Caco-2 (cell line): ENCODE measurements at regions not wholly inside any gene's neighbourhood (a gene's known extent, or its start where the extent isn't known, plus 50 kb on each side); places are given as distances from the start of the nearest gene placed in this dataset.

Source experiments
- BruUV-seq: library from RNA; stranded (reverse); fragments of 400-500 nt; replicated peaks from 2 replicates; lab custom pipeline; 2021; lab: Mats Ljungman, UMichigan
- CTCF ChIA-PET: fragments of 300-600 bp; sonication (Branson Sonifier 250); formaldehyde crosslinking; loops from one replicate; lab custom pipeline; 2022; ENCODE audit warnings: antibody characterized with exemption; lab: Charles Lee
- POLR2A ChIA-PET: fragments of 300-600 bp; sonication (Branson Sonifier 250); formaldehyde crosslinking; loops from one replicate; lab custom pipeline; 2022; ENCODE audit warnings: antibody characterized with exemption; lab: Charles Lee
- DNase-seq, 2 experiments: peaks; one replicate each; pipeline versions ENCODE4 v3.0.0 to v3.0.0-alpha.2; 2020 to 2022
- H3K27me3 ChIP-seq: replicated peaks from 2 replicates; pipeline ENCODE4 v1.6.0; 2011; ENCODE audit warnings: low read length; ENCODE audit not compliant: control insufficient read depth, insufficient read depth
- H3K36me3 ChIP-seq: 2 replicates; pipeline ENCODE4 v1.5.1; 2011; ENCODE audit warnings: low read length; ENCODE audit not compliant: control insufficient read depth, insufficient read depth
- H3K4me1 ChIP-seq: fragments of 250-450 bp; sonication (Bioruptor Pico); 2 replicates; pipeline ENCODE4 v1.5.1; 2020; ENCODE audit warnings: mild to moderate bottlenecking
- H3K4me3 ChIP-seq: 2 replicates; pipeline ENCODE4 v1.5.1; 2011; ENCODE audit warnings: low read depth, mild to moderate bottlenecking, control low read depth, low read length
- H3K9me3 ChIP-seq: fragments of 250-450 bp; sonication (Bioruptor Pico); 2 replicates; pipeline ENCODE4 v1.5.1; 2020; ENCODE audit warnings: mild to moderate bottlenecking, moderate library complexity
- H3K27ac Mint-ChIP-seq: one replicate; pipeline ENCODE4 v1.8.0; 2022; ENCODE audit warnings: mixed read lengths; ENCODE audit not compliant: unreplicated experiment
- H3K27me3 Mint-ChIP-seq: one replicate; pipeline ENCODE4 v1.8.0; 2022; ENCODE audit warnings: mixed read lengths; ENCODE audit not compliant: insufficient read depth, unreplicated experiment
- H3K36me3 Mint-ChIP-seq: one replicate; pipeline ENCODE4 v1.8.0; 2022; ENCODE audit warnings: mild to moderate bottlenecking, mixed read lengths; ENCODE audit not compliant: insufficient read depth, unreplicated experiment
- H3K4me1 Mint-ChIP-seq: one replicate; pipeline ENCODE4 v1.8.0; 2022; ENCODE audit warnings: low read depth, mixed read lengths; ENCODE audit not compliant: unreplicated experiment
- H3K4me3 Mint-ChIP-seq: one replicate; pipeline ENCODE4 v1.8.0; 2022; ENCODE audit warnings: mild to moderate bottlenecking, moderate library complexity, mixed read lengths; ENCODE audit not compliant: unreplicated experiment
- H3K9me3 Mint-ChIP-seq: one replicate; pipeline ENCODE4 v1.8.0; 2022; ENCODE audit warnings: mixed read lengths; ENCODE audit not compliant: unreplicated experiment
- CTCF ChIP-seq, 2 experiments: fragments of 200-600 bp in 1 of 2; IDR thresholded peaks; 1 replicate in 1 of 2; 2 replicates in 1 of 2; pipeline versions ENCODE4 v1.5.1 to v1.8.0; 2011 to 2022; ENCODE audit warnings: antibody characterized with exemption in 1 of 2, control low read depth in 1 of 2, inconsistent platforms in 1 of 2, low read depth in 1 of 2, low read length in 1 of 2, mild to moderate bottlenecking in 1 of 2, moderate library complexity in 1 of 2; ENCODE audit not compliant: insufficient read depth in 1 of 2, severe bottlenecking in 1 of 2, unreplicated experiment in 1 of 2
- intact Hi-C: fragments of 100-400 bp; cut with micrococcal nuclease; formaldehyde crosslinking; loops from one replicate; pipeline ENCODE4 v1.10.0; 2022; ENCODE audit not compliant: unreplicated experiment

GRCh38 chr2:6671913-6672312 lies 193.8 kb downstream of the CMPK2 start:
- no peak for DNase-seq
- TF ChIP-seq CTCF (IDR thresholded peaks at IDR 0.05; ENCODE audit: insufficient read depth in 1 of 2, low read depth in 1 of 2, low read length in 1 of 2, severe bottlenecking in 1 of 2, unreplicated experiment in 1 of 2): no peak
- no peaks in the 10 kb centered on the region for H3K36me3 Mint-ChIP-seq
- Histone ChIP-seq H3K27me3 (no peaks in the 10 kb centered on the region), H3K36me3 (no peaks in the 10 kb centered on the region), H3K4me3 (no peak overlapping the region), H3K4me1 (no peaks in the 10 kb centered on the region), H3K9me3 (no peaks in the 10 kb centered on the region)
- intact Hi-C loops: no loop called here
- POLR2A ChIA-PET: no interaction called here
- CTCF ChIA-PET: interaction anchor here (0.7 kb wide), 1 partner anchor 17 kb away, joined by 3 read pairs; no protein-coding TSS in a partner anchor
- no peak overlapping the region for H3K27ac Mint-ChIP-seq
- H3K4me1 Mint-ChIP-seq: no peaks in the 10 kb centered on the region
- no peaks in the 10 kb centered on the region for H3K9me3 Mint-ChIP-seq
- no peak overlapping the region for H3K4me3 Mint-ChIP-seq
- peaks cover 6% of the 10 kb centered on the region for H3K27me3 Mint-ChIP-seq
- BruUV-seq: no TSS peak

- no peaks in the 10 kb centered on the region for H3K36me3 ChIP-seq
- no peaks in the 10 kb centered on the region; the same call in 1 of the 2 replicates for H3K9me3 ChIP-seq
- POLR2A ChIA-PET: no interaction called here
- CTCF ChIA-PET: no interaction called here
- no peaks in the 10 kb centered on the region for H3K27me3 ChIP-seq
- no peak overlapping the region for H3K4me3 ChIP-seq
- H3K4me1 Mint-ChIP-seq: no peaks in the 10 kb centered on the region
- no peaks in the 10 kb centered on the region for H3K4me1 ChIP-seq
- BruUV-seq: no TSS peak
- H3K4me3 Mint-ChIP-seq: no peak overlapping the region
- intact Hi-C loops: no loop called here
- H3K9me3 Mint-ChIP-seq: no peaks in the 10 kb centered on the region
- no peak for TF ChIP-seq CTCF (IDR thresholded peaks at IDR 0.05; ENCODE audit: insufficient read depth in 1 of 2, low read depth in 1 of 2, low read length in 1 of 2, severe bottlenecking in 1 of 2, unreplicated experiment in 1 of 2)
- no peak overlapping the region for H3K27ac Mint-ChIP-seq
- peaks cover 6% of the 10 kb centered on the region for H3K27me3 Mint-ChIP-seq
- no peak for DNase-seq
- H3K36me3 Mint-ChIP-seq: no peaks in the 10 kb centered on the region
Observed at GRCh38 chr2:6674381-6674780, 191.3 kb downstream of the CMPK2 start.

GRCh38 chr2:6675791-6676190 lies 189.9 kb downstream of the CMPK2 start:
- Histone ChIP-seq H3K4me3 (no peak overlapping the region), H3K4me1 (no peaks in the 10 kb centered on the region), H3K36me3 (no peaks in the 10 kb centered on the region), H3K9me3 (no peaks in the 10 kb centered on the region; the same call in 1 of the 2 replicates), H3K27me3 (no peaks in the 10 kb centered on the region)
- no TSS peak for BruUV-seq
- no peak for DNase-seq
- no peak for TF ChIP-seq CTCF (IDR thresholded peaks at IDR 0.05; ENCODE audit: insufficient read depth in 1 of 2, low read depth in 1 of 2, low read length in 1 of 2, severe bottlenecking in 1 of 2, unreplicated experiment in 1 of 2)
- no peak overlapping the region for H3K27ac Mint-ChIP-seq
- ChIA-PET POLR2A (no interaction called here), CTCF (no interaction called here)
- H3K27me3 Mint-ChIP-seq: peaks cover 6% of the 10 kb centered on the region
- no peaks in the 10 kb centered on the region for H3K9me3 Mint-ChIP-seq
- no peak overlapping the region for H3K4me3 Mint-ChIP-seq
- no peaks in the 10 kb centered on the region for H3K4me1 Mint-ChIP-seq
- intact Hi-C loops: no loop called here
- H3K36me3 Mint-ChIP-seq: no peaks in the 10 kb centered on the region
